NB4 (cell line): ENCODE measurements at regions not wholly inside any gene's neighbourhood (a gene's known extent, or its start where the extent isn't known, plus 50 kb on each side); places are given as distances from the start of the nearest gene placed in this dataset.

Source experiments
- MYC ChIP-seq: IDR thresholded peaks from 2 replicates; pipeline ENCODE4 v1.6.1; 2011; ENCODE audit warnings: low read depth, low read length
- POLR2A ChIP-seq: IDR thresholded peaks from 2 replicates; pipeline ENCODE4 v1.6.1; 2011; ENCODE audit warnings: mild to moderate bottlenecking; ENCODE audit not compliant: insufficient read length; ENCODE audit errors: extremely low read depth
- TF ChIP-seq, protein P1 (sequence below): IDR thresholded peaks from one replicate; pipeline ENCODE4 v1.5.1; 2012; ENCODE audit warnings: low read depth, low read length
- TF ChIP-seq, protein P2 (sequence below): IDR thresholded peaks from 2 replicates; pipeline ENCODE4 v1.6.1; 2011; ENCODE audit warnings: low read depth, low read length

DNA sequence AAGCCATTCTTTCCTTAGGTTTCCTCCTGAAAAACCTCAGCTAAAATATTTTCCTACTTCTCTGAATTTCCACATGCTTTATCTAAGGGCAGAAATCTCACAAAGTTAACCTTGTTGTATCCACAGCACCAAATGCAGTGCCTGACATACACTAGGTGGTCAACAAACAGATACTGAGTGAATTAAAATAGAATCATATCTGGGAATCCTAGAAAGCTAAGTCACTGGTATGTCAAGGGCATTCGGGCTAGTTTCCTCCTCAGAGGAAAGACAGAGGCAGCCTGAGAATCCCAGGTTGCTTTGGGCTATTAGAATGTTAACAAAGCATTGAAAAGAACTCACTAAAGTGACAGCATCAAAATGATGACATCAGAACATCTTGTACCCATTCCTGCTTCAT is 132.7 kb upstream of the F13A1 start:
- TF ChIP-seq, protein P1, sequence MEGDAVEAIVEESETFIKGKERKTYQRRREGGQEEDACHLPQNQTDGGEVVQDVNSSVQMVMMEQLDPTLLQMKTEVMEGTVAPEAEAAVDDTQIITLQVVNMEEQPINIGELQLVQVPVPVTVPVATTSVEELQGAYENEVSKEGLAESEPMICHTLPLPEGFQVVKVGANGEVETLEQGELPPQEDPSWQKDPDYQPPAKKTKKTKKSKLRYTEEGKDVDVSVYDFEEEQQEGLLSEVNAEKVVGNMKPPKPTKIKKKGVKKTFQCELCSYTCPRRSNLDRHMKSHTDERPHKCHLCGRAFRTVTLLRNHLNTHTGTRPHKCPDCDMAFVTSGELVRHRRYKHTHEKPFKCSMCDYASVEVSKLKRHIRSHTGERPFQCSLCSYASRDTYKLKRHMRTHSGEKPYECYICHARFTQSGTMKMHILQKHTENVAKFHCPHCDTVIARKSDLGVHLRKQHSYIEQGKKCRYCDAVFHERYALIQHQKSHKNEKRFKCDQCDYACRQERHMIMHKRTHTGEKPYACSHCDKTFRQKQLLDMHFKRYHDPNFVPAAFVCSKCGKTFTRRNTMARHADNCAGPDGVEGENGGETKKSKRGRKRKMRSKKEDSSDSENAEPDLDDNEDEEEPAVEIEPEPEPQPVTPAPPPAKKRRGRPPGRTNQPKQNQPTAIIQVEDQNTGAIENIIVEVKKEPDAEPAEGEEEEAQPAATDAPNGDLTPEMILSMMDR = no peak
- TF ChIP-seq, protein P2, sequence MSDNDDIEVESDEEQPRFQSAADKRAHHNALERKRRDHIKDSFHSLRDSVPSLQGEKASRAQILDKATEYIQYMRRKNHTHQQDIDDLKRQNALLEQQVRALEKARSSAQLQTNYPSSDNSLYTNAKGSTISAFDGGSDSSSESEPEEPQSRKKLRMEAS = no peak
- TF ChIP-seq POLR2A = no peak
- TF ChIP-seq MYC = no peak
